RPMI8226 (cell line): ENCODE measurements at regions not wholly inside any gene's neighbourhood (a gene's known extent, or its start where the extent isn't known, plus 50 kb on each side); places are given as distances from the start of the nearest gene placed in this dataset.

ENCODE experiments used
- DNase-seq: peaks from one replicate; pipeline ENCODE4 v3.0.0-alpha.2; 2015

- no peak for DNase-seq
Observed at GRCh38 chr1:244353551-244354091, 98.1 kb downstream of the ADSS2 start.

DNA sequence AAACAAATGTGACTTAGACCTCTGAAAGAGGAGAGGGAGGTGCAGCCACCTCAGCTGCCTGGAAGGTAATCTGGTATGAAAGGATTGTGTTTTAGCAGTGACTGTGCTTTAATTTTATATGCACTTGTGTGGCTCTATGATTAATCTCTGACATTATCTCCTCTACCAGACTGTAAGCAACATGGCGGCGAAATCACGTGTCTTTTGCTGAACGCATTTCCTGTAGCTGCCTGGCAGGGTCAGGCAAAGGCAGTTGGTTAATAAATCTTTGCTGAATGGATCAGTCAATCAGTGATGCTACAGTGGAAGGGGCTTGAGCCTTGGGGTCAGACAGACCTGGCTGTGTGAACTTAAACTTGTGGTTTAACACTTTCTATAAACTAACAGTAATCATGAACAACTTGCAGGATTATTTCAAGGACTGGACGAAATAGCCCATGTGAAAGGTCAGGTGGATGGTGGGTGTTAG is 96.9 kb downstream of the ADSS2 start:
- DNase-seq, result no peak

DNA sequence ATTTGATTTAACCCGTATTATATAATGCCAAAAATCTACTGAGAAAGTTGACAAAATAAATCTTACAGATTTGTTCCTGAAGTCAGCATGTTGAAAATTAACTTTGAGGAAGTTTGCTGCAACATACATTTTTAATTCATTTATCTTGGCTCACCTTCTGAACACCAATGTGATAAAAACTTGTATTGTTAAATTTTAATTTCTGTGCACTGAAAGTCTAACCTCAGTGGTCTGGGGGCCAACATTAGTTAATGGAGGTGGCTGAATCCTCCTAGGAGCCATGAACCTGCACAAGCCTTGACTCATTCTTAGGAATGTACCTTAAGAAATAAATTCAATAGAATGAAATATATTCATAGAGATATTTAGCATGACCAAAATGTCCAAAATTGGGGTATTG is 95.3 kb downstream of the ADSS2 start:
- DNase-seq, result no peak
